CD4-positive, alpha-beta memory T cell (primary cell): ENCODE measurements at regions not wholly inside any gene's neighbourhood (a gene's known extent, or its start where the extent isn't known, plus 50 kb on each side); places are given as distances from the start of the nearest gene placed in this dataset.

Source experiments
- CTCF ChIA-PET: fragments of 350-600 bp; sonication (Branson Sonifier 250); formaldehyde crosslinking; loops from one replicate; lab custom pipeline; 2021; ENCODE audit warnings: inconsistent platforms; ENCODE audit not compliant: partially characterized antibody; lab: Charles Lee
- POLR2A ChIA-PET: fragments of 350-600 bp; sonication (Branson Sonifier 250); formaldehyde crosslinking; loops from one replicate; lab custom pipeline; 2021; ENCODE audit not compliant: partially characterized antibody; lab: Charles Lee
- DNase-seq, 5 donors: peaks; one replicate each; pipeline versions ENCODE4 v3.0.0 to v3.0.0-alpha.2; 2020 to 2022; ENCODE audit warnings: mixed read lengths in 1 of 5
- H3K27ac ChIP-seq: one replicate; pipeline ENCODE4 v1.7.0; 2013; ENCODE audit warnings: low read depth, low read length
- H3K27me3 ChIP-seq: 2 replicates; pipeline ENCODE4 v1.7.0; 2013; ENCODE audit warnings: mild to moderate bottlenecking, low read length, moderate library complexity; ENCODE audit not compliant: insufficient read depth
- H3K36me3 ChIP-seq: 2 replicates; pipeline ENCODE4 v1.7.0; 2013; ENCODE audit warnings: mild to moderate bottlenecking, low read length, moderate library complexity; ENCODE audit not compliant: insufficient read depth
- H3K4me1 ChIP-seq: 2 replicates; pipeline ENCODE4 v1.7.0; 2013; ENCODE audit warnings: mild to moderate bottlenecking, low read length, moderate library complexity; ENCODE audit not compliant: insufficient read depth
- H3K4me3 ChIP-seq, 2 donors: one replicate each; pipeline ENCODE4 v1.7.0; 2013; ENCODE audit warnings: low read length in 2 of 2, mild to moderate bottlenecking in 1 of 2
- H3K9me3 ChIP-seq, 2 donors: one replicate each; pipeline ENCODE4 v1.7.0; 2013; ENCODE audit warnings: low read length in 2 of 2, control low read depth in 1 of 2; ENCODE audit not compliant: control insufficient read depth in 1 of 2
- H3K27ac Mint-ChIP-seq, 7 donors: one replicate each; pipeline ENCODE4 v1.8.0; 2020 to 2021; ENCODE audit warnings: mixed read lengths in 7 of 7, mild to moderate bottlenecking in 6 of 7, inconsistent platforms in 3 of 7, moderate library complexity in 3 of 7
- H3K27me3 Mint-ChIP-seq, 2 donors: one replicate each; pipeline ENCODE4 v1.8.0; 2020 to 2021; ENCODE audit warnings: mixed read lengths in 2 of 2
- H3K36me3 Mint-ChIP-seq, 2 donors: one replicate each; pipeline ENCODE4 v1.8.0; 2020 to 2021; ENCODE audit warnings: mixed read lengths in 2 of 2, inconsistent platforms in 1 of 2, mild to moderate bottlenecking in 1 of 2
- H3K4me1 Mint-ChIP-seq, 4 donors: one replicate each; pipeline ENCODE4 v1.8.0; 2020 to 2021; ENCODE audit warnings: mixed read lengths in 4 of 4, mild to moderate bottlenecking in 1 of 4
- H3K4me3 Mint-ChIP-seq, 8 donors: one replicate each; pipeline ENCODE4 v1.8.0; 2020 to 2021; ENCODE audit warnings: mixed read lengths in 8 of 8, mild to moderate bottlenecking in 7 of 8, moderate library complexity in 6 of 8, inconsistent platforms in 3 of 8
- H3K9me3 Mint-ChIP-seq, 8 donors: one replicate each; pipeline ENCODE4 v1.8.0; 2020 to 2021; ENCODE audit warnings: mixed read lengths in 8 of 8, mild to moderate bottlenecking in 5 of 8, inconsistent platforms in 3 of 8, moderate library complexity in 1 of 8
- intact Hi-C: fragments of 100-400 bp; cut with micrococcal nuclease; formaldehyde crosslinking; loops from one replicate; pipeline ENCODE4 v1.15.1; 2023

DNA sequence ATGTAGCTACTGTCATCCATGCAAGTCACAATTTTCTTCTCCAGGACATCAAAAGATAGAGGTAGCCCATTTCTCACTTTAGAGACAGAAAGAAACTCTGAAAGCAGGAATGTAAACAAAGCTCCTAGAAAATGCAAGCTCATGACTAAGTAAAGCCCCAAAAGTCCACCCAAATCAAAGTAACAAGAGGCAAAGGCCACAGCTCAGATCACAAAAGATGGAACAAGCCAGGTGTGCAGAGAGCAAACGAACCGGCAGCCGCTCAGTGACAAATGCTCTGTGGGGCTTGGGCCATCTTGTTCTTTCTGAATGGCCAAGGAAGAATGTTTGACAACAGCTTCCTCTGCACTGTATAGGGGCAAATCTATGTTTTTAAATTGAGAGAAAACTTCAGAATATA, 201.0 kb downstream of the CYRIA start:
- H3K4me1 ChIP-seq, result no peaks in the 10 kb centered on the region
- H3K4me3 Mint-ChIP-seq, result no peak overlapping the region
- CTCF ChIA-PET, result no interaction called here
- peaks cover 1 to 3% of the 10 kb centered on the region in 2 donors for H3K27me3 Mint-ChIP-seq
- no peak overlapping the region for H3K27ac ChIP-seq
- H3K4me3 ChIP-seq, result no peak overlapping the region
- no peaks in the 10 kb centered on the region for H3K27me3 ChIP-seq
- POLR2A ChIA-PET, result no interaction called here
- H3K9me3 Mint-ChIP-seq, result no peaks in the 10 kb centered on the region
- no peaks in the 10 kb centered on the region for H3K9me3 ChIP-seq
- no peak for DNase-seq
- no peak overlapping the region for H3K27ac Mint-ChIP-seq
- H3K36me3 Mint-ChIP-seq, result no peaks in the 10 kb centered on the region
- intact Hi-C loops, result no loop called here
- H3K4me1 Mint-ChIP-seq, result no peaks in the 10 kb centered on the region
- no peaks in the 10 kb centered on the region for H3K36me3 ChIP-seq

DNA sequence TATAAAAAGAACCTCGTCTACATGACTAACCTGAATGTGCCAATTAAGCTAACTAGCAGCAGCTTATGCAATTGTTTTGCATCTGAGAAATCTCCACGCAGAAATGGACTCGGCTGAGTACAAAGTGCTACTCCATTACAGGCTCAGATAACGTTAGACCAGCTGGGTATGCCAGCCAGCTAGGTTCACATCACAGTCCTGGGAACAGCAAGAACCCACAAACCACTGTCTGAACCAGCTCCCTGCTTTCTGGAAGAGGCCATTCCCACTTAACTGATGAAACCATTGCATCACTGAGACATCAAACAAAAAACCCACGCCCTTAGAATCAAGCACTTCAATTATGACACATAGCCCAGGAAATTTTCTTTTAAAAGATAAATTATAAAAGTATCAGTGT, 202.7 kb downstream of the CYRIA start:
- Histone ChIP-seq H3K4me3 (no peak overlapping the region), H3K9me3 (no peaks in the 10 kb centered on the region), H3K36me3 (no peaks in the 10 kb centered on the region), H3K4me1 (no peaks in the 10 kb centered on the region), H3K27ac (no peak overlapping the region), H3K27me3 (no peaks in the 10 kb centered on the region)
- Mint-ChIP-seq H3K4me3 (no peak overlapping the region), H3K4me1 (no peaks in the 10 kb centered on the region), H3K27me3 (peaks cover 1 to 3% of the 10 kb centered on the region in 2 donors), H3K27ac (no peak overlapping the region), H3K36me3 (no peaks in the 10 kb centered on the region), H3K9me3 (peaks cover 0 to 4% (median 0%) of the 10 kb centered on the region in 8 donors)
- no peak for DNase-seq
- CTCF ChIA-PET, result no interaction called here
- intact Hi-C loops, result no loop called here
- POLR2A ChIA-PET, result no interaction called here

DNA sequence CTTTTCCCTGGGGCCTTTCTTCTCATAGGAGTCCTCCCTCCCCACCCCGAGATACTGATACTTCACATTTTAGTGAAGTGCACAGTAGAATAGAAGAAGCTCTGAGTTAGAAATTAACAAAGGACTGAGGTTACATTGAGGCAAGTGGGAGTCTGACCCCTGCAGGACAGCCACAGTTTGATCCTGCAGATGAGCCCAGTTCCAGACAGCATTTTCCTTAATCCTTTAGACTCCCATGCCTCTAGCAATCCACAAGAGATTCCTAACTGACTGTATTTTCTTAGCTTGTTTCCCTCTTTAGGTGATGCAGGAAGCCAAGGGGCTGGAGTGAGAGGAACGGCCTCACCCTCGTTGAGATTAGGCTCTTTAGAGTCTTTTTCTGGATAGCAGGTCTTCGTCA, 204.0 kb downstream of the CYRIA start:
- Mint-ChIP-seq H3K36me3 (no peaks in the 10 kb centered on the region), H3K9me3 (peaks cover 0 to 4% (median 0%) of the 10 kb centered on the region in 8 donors), H3K27ac (no peak overlapping the region), H3K4me1 (no peaks in the 10 kb centered on the region), H3K4me3 (no peak overlapping the region), H3K27me3 (peaks cover 1 to 3% of the 10 kb centered on the region in 2 donors)
- H3K36me3 ChIP-seq, result no peaks in the 10 kb centered on the region
- ChIA-PET POLR2A (no interaction called here), CTCF (no interaction called here)
- intact Hi-C loops, result no loop called here
- no peaks in the 10 kb centered on the region for H3K27me3 ChIP-seq
- no peaks in the 10 kb centered on the region for H3K4me1 ChIP-seq
- no peaks in the 10 kb centered on the region for H3K9me3 ChIP-seq
- DNase-seq, result no peak
- H3K4me3 ChIP-seq, result no peak overlapping the region
- H3K27ac ChIP-seq, result no peak overlapping the region

DNA sequence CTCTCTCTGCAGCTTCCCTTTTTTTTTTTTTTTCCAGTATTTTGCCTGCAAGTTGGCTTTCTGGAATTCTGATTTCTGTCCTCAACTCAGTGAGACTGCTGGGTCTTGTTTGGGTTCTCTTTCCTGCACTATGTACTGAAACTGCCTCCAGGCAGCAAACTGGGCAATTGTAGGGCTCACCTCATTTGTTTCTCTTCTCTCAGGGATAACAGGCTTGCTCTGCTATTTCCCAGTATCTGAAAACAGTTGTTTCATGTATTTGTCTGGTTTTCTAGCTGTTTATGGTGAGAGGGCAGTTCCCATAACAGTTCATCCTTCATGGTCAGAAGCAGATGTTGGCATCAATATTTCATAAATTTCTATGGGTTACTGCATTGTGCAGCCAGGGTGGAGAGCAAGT, 206.0 kb downstream of the CYRIA start:
- Histone ChIP-seq H3K9me3 (no peaks in the 10 kb centered on the region), H3K4me1 (no peaks in the 10 kb centered on the region), H3K27me3 (no peaks in the 10 kb centered on the region), H3K4me3 (no peak overlapping the region), H3K36me3 (no peaks in the 10 kb centered on the region), H3K27ac (no peak overlapping the region)
- ChIA-PET POLR2A (no interaction called here), CTCF (no interaction called here)
- Mint-ChIP-seq H3K36me3 (no peaks in the 10 kb centered on the region), H3K4me3 (no peak overlapping the region), H3K27me3 (peaks cover 1% of the 10 kb centered on the region in 2 donors), H3K9me3 (peaks cover 0 to 4% (median 0%) of the 10 kb centered on the region in 8 donors), H3K4me1 (no peaks in the 10 kb centered on the region), H3K27ac (no peak overlapping the region)
- no peak for DNase-seq
- intact Hi-C loops, result no loop called here

DNA sequence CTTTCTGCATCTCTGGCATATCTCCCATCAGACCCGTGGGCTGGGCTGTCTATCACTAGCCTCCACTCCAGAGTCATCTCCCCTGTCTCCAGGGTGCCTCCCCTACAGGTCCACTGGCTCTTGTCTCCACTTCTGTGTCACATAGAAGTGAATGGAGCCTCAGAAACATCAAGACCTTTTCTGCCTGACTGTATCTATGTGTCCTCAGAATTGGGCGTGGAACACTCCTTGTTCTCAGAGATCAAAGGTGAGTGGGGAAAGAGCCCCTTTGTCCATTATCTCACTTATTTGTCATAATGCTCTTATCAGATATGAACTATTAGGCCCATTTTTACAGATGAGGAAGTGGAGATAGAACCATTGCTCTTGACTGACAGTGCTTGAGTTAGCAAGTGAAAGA, 211.0 kb downstream of the CYRIA start:
- H3K4me3 Mint-ChIP-seq, result no peak overlapping the region
- H3K36me3 Mint-ChIP-seq, result no peaks in the 10 kb centered on the region
- H3K36me3 ChIP-seq, result no peaks in the 10 kb centered on the region
- no peak overlapping the region for H3K27ac Mint-ChIP-seq
- H3K9me3 ChIP-seq, result no peaks in the 10 kb centered on the region
- DNase-seq, result no peak
- ChIA-PET CTCF (no interaction called here), POLR2A (no interaction called here)
- no peaks in the 10 kb centered on the region for H3K27me3 Mint-ChIP-seq
- no peak overlapping the region for H3K27ac ChIP-seq
- no peaks in the 10 kb centered on the region for H3K27me3 ChIP-seq
- H3K4me1 Mint-ChIP-seq, result no peaks in the 10 kb centered on the region
- peaks cover 0 to 4% (median 0%) of the 10 kb centered on the region in 8 donors for H3K9me3 Mint-ChIP-seq
- intact Hi-C loops, result no loop called here
- no peaks in the 10 kb centered on the region for H3K4me1 ChIP-seq
- no peak overlapping the region for H3K4me3 ChIP-seq

DNA sequence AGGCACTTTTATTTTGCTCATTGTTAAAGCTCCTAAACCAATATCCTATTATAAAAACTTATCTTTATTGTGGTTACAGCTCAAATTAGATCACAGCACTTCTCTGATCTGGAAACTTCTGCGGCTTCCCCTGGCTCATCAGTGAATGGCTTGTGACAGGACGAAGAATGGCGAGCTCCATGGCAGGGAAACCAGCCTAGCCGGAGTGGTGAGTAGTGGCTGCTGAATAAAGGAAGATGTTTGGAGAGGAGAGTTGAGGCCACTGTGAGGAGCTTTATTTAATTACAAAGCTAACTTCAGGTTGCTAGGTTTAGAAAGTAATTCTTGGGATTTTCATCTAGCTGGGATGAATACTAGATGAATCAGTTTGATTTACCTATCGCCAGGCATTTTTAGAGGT, 213.5 kb downstream of the CYRIA start:
- Histone ChIP-seq H3K27me3 (no peaks in the 10 kb centered on the region), H3K4me1 (no peaks in the 10 kb centered on the region), H3K36me3 (no peaks in the 10 kb centered on the region), H3K9me3 (no peaks in the 10 kb centered on the region), H3K27ac (no peak overlapping the region), H3K4me3 (no peak overlapping the region)
- H3K4me1 Mint-ChIP-seq, result no peaks in the 10 kb centered on the region
- no peak for DNase-seq
- no peak overlapping the region for H3K27ac Mint-ChIP-seq
- H3K27me3 Mint-ChIP-seq, result no peaks in the 10 kb centered on the region
- no peak overlapping the region for H3K4me3 Mint-ChIP-seq
- H3K36me3 Mint-ChIP-seq, result no peaks in the 10 kb centered on the region
- POLR2A ChIA-PET, result no interaction called here
- intact Hi-C loops, result no loop called here
- CTCF ChIA-PET, result no interaction called here
- H3K9me3 Mint-ChIP-seq, result peaks cover 0 to 5% (median 1%) of the 10 kb centered on the region in 8 donors

DNA sequence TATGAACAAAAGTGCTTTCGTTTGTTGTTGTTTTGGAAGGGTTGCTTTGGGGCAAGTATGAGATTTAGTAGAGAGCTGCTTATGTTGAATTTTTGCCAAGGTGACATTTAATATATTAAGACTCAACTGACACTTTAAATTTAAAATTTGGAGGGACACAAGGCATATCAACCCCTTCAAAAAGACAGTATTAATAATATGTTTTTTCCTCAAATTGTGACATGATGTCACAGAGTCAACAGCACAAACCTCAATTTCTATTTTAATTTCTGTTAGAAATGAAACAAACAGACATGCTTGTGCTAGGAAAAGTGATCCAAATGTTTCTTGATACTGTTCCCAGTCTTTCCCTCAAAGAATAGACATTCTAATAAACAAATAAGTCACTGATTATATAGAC, 218.9 kb downstream of the CYRIA start:
- Histone ChIP-seq H3K27me3 (no peaks in the 10 kb centered on the region), H3K27ac (no peak overlapping the region), H3K9me3 (no peaks in the 10 kb centered on the region), H3K4me1 (no peaks in the 10 kb centered on the region), H3K4me3 (no peak overlapping the region), H3K36me3 (no peaks in the 10 kb centered on the region)
- H3K27me3 Mint-ChIP-seq, result peaks cover 0 to 1% of the 10 kb centered on the region in 2 donors
- ChIA-PET POLR2A (no interaction called here), CTCF (no interaction called here)
- H3K36me3 Mint-ChIP-seq, result no peaks in the 10 kb centered on the region
- H3K9me3 Mint-ChIP-seq, result peaks cover 0 to 5% (median 2%) of the 10 kb centered on the region in 8 donors
- H3K27ac Mint-ChIP-seq, result no peak overlapping the region
- no peaks in the 10 kb centered on the region for H3K4me1 Mint-ChIP-seq
- DNase-seq, result no peak
- intact Hi-C loops, result no loop called here
- H3K4me3 Mint-ChIP-seq, result no peak overlapping the region

DNA sequence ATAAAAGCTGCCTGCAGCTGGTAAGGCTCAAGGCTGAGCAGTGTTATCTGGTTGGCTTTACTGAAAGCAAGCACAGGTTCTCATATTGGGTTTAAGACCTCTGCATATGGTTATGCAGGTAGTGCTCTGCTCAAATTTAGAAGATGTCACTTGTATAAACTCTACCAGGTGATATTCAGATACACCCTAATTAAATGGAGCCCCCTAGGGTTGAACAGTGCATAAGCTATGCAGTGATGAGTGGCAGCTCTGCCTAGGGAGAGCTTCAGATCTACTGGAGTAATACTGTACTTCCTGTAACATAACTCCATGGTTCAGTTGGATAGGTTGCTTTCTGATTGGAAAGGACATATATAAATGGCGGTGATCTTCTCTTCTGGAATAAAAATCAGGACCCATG, 222.7 kb downstream of the CYRIA start:
- no peaks in the 10 kb centered on the region for H3K4me1 Mint-ChIP-seq
- no peak overlapping the region for H3K4me3 Mint-ChIP-seq
- no peaks in the 10 kb centered on the region for H3K36me3 ChIP-seq
- no peaks in the 10 kb centered on the region for H3K27me3 ChIP-seq
- no peak overlapping the region for H3K27ac Mint-ChIP-seq
- ChIA-PET POLR2A (no interaction called here), CTCF (no interaction called here)
- no peak for DNase-seq
- H3K27me3 Mint-ChIP-seq, result peaks cover 0 to 6% of the 10 kb centered on the region in 2 donors
- no peak overlapping the region for H3K27ac ChIP-seq
- intact Hi-C loops, result no loop called here
- H3K9me3 Mint-ChIP-seq, result peaks cover 0 to 7% (median 0%) of the 10 kb centered on the region in 8 donors
- no peak overlapping the region for H3K4me3 ChIP-seq
- H3K36me3 Mint-ChIP-seq, result no peaks in the 10 kb centered on the region
- H3K4me1 ChIP-seq, result no peaks in the 10 kb centered on the region
- no peaks in the 10 kb centered on the region for H3K9me3 ChIP-seq
